Neural progenitor cell (in vitro differentiated cells): ENCODE measurements at regions not wholly inside any gene's neighbourhood (a gene's known extent, or its start where the extent isn't known, plus 50 kb on each side); places are given as distances from the start of the nearest gene placed in this dataset.

Experiments
- DNase-seq: peaks from one replicate; pipeline ENCODE4 v3.0.0-alpha.2; 2016; ENCODE audit warnings: low spot score
- H2AFZ ChIP-seq: fragments of 200-600 bp; sonication (generic); replicated peaks from 2 replicates; pipeline ENCODE4 v1.6.1; 2016; ENCODE audit warnings: antibody characterized with exemption
- H3F3A ChIP-seq: fragments of 200-600 bp; sonication (generic); 2 replicates; pipeline ENCODE4 v1.6.1; 2016; ENCODE audit warnings: antibody characterized with exemption, low read depth
- H3K27ac ChIP-seq: fragments of 200-600 bp; sonication (generic); 2 replicates; pipeline ENCODE4 v1.5.1; 2016; ENCODE audit warnings: mild to moderate bottlenecking
- H3K27me3 ChIP-seq: fragments of 200-600 bp; sonication (generic); 2 replicates; pipeline ENCODE4 v1.6.1; 2016; ENCODE audit warnings: mild to moderate bottlenecking, moderate library complexity
- H3K36me3 ChIP-seq: fragments of 200-600 bp; sonication (generic); 2 replicates; pipeline ENCODE4 v1.5.1; 2016
- H3K4me1 ChIP-seq: fragments of 200-600 bp; sonication (generic); 2 replicates; pipeline ENCODE4 v1.6.1; 2016; ENCODE audit warnings: mixed run types
- H3K4me2 ChIP-seq: fragments of 200-600 bp; sonication (generic); 2 replicates; pipeline ENCODE4 v1.6.1; 2016
- H3K4me3 ChIP-seq: fragments of 200-600 bp; sonication (generic); 2 replicates; pipeline ENCODE4 v1.5.1; 2016
- H3K79me2 ChIP-seq: fragments of 200-600 bp; sonication (generic); 2 replicates; pipeline ENCODE4 v1.6.1; 2016; ENCODE audit warnings: low read depth
- H3K9ac ChIP-seq: fragments of 200-600 bp; sonication (generic); 2 replicates; pipeline ENCODE4 v1.6.1; 2016
- H3K9me3 ChIP-seq: fragments of 200-600 bp; sonication (generic); 2 replicates; pipeline ENCODE4 v1.5.1; 2016; ENCODE audit warnings: low read depth
- H4K20me1 ChIP-seq: fragments of 200-600 bp; sonication (generic); 2 replicates; pipeline ENCODE4 v1.6.1; 2016; ENCODE audit warnings: low read depth
- H3K27ac Mint-ChIP-seq: 3 replicates; pipeline ENCODE4 v1.8.0; 2021; ENCODE audit warnings: mixed read lengths
- H3K27me3 Mint-ChIP-seq: 2 replicates; pipeline ENCODE4 v1.8.0; 2022; ENCODE audit warnings: low read depth, mild to moderate bottlenecking, inconsistent platforms, moderate library complexity, mixed read lengths; ENCODE audit not compliant: insufficient read depth
- H3K36me3 Mint-ChIP-seq: 3 replicates; pipeline ENCODE4 v1.8.0; 2021; ENCODE audit warnings: mixed read lengths
- H3K4me1 Mint-ChIP-seq: 3 replicates; pipeline ENCODE4 v1.8.0; 2021; ENCODE audit warnings: mixed read lengths
- H3K4me3 Mint-ChIP-seq: 3 replicates; pipeline ENCODE4 v1.8.0; 2021; ENCODE audit warnings: mild to moderate bottlenecking, moderate library complexity, mixed read lengths
- H3K9me3 Mint-ChIP-seq: 3 replicates; pipeline ENCODE4 v1.8.0; 2020; ENCODE audit warnings: mixed read lengths
- EZH2 ChIP-seq: fragments of 200-600 bp; sonication (generic); IDR thresholded peaks from 2 replicates; pipeline ENCODE4 v1.6.1; 2017; ENCODE audit warnings: antibody characterized with exemption, mild to moderate bottlenecking, moderate library complexity
- EZH2phosphoT487 ChIP-seq: fragments of 200-600 bp; sonication (generic); IDR thresholded peaks from 2 replicates; pipeline ENCODE4 v1.6.1; 2017; ENCODE audit warnings: antibody characterized with exemption
- TF ChIP-seq, protein P1 (sequence below): fragments of 200-600 bp; sonication (generic); IDR thresholded peaks from 2 replicates; pipeline ENCODE4 v1.5.1; 2017; ENCODE audit warnings: antibody characterized with exemption, mild to moderate bottlenecking

DNA sequence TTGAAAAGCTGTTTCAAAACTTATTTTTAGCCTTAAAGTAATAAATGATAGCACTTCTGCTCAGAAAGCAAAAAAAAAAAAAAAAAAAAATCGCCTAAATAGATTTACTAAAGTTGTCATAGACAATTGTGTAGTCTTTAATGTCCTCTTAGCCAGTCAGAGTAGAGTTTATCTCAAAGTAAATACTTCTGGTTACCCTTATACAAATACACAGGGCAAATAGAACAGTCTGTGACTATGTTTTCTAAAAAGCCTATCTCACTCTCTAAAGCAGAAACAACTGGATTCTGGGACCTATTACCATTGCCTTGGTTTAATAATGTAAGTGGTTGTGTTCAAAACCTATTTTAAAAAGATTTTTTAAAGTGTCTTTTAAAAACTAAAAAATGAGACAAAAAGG, 156.2 kb upstream of the THSD7A start:
- no peak for DNase-seq
- Histone ChIP-seq H3K27ac (no peak overlapping the region), H3K4me3 (no peak overlapping the region), H3K4me2 (no peak overlapping the region), H3K9ac (no peak overlapping the region), H4K20me1 (no peaks in the 10 kb centered on the region), H3K9me3 (no peaks in the 10 kb centered on the region), H3K79me2 (no peaks in the 10 kb centered on the region), H3K27me3 (no peaks in the 10 kb centered on the region), H3K4me1 (no peaks in the 10 kb centered on the region), H3K36me3 (no peaks in the 10 kb centered on the region), H2AFZ (no peak overlapping the region), H3F3A (no peaks in the 10 kb centered on the region)
- Mint-ChIP-seq H3K9me3 (no peaks in the 10 kb centered on the region), H3K27ac (no peak overlapping the region), H3K36me3 (no peaks in the 10 kb centered on the region), H3K27me3 (no peaks in the 10 kb centered on the region), H3K4me3 (no peak overlapping the region), H3K4me1 (no peaks in the 10 kb centered on the region)
- TF ChIP-seq, protein P1, sequence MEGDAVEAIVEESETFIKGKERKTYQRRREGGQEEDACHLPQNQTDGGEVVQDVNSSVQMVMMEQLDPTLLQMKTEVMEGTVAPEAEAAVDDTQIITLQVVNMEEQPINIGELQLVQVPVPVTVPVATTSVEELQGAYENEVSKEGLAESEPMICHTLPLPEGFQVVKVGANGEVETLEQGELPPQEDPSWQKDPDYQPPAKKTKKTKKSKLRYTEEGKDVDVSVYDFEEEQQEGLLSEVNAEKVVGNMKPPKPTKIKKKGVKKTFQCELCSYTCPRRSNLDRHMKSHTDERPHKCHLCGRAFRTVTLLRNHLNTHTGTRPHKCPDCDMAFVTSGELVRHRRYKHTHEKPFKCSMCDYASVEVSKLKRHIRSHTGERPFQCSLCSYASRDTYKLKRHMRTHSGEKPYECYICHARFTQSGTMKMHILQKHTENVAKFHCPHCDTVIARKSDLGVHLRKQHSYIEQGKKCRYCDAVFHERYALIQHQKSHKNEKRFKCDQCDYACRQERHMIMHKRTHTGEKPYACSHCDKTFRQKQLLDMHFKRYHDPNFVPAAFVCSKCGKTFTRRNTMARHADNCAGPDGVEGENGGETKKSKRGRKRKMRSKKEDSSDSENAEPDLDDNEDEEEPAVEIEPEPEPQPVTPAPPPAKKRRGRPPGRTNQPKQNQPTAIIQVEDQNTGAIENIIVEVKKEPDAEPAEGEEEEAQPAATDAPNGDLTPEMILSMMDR = no peak
- TF ChIP-seq EZH2 (no peak), EZH2phosphoT487 (no peak)

DNA sequence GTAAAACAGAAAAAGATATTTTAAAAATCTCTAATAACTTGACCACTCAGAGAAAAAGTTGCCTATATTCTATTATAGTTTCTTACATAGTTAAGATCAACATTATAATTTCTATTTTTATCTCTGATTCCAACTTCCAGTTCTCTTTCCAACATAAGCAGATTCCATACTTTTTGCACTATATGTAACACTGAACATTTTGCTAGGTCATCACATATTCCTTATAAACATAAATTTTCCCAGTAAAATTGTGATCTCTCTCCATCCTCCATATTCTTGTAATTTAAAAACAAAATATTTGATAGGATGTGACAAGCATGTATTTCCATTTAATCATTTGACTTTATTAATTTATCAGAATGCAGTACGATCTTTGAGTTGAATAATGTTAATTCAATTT, 170.4 kb upstream of the THSD7A start:
- Histone ChIP-seq H3K9ac (no peak overlapping the region), H4K20me1 (no peaks in the 10 kb centered on the region), H3K4me3 (no peak overlapping the region), H3K9me3 (no peaks in the 10 kb centered on the region), H3K36me3 (no peaks in the 10 kb centered on the region), H3K79me2 (no peaks in the 10 kb centered on the region), H3F3A (no peaks in the 10 kb centered on the region), H3K27me3 (no peaks in the 10 kb centered on the region), H3K4me2 (no peak overlapping the region), H2AFZ (no peak overlapping the region), H3K4me1 (no peaks in the 10 kb centered on the region), H3K27ac (no peak overlapping the region)
- H3K27me3 Mint-ChIP-seq = peaks cover 3% of the 10 kb centered on the region
- H3K9me3 Mint-ChIP-seq = no peaks in the 10 kb centered on the region
- peaks cover 3% of the 10 kb centered on the region for H3K4me1 Mint-ChIP-seq
- DNase-seq = no peak
- no peaks in the 10 kb centered on the region for H3K36me3 Mint-ChIP-seq
- TF ChIP-seq EZH2 (no peak), EZH2phosphoT487 (no peak)
- H3K27ac Mint-ChIP-seq = no peak overlapping the region
- no peak overlapping the region for H3K4me3 Mint-ChIP-seq

DNA sequence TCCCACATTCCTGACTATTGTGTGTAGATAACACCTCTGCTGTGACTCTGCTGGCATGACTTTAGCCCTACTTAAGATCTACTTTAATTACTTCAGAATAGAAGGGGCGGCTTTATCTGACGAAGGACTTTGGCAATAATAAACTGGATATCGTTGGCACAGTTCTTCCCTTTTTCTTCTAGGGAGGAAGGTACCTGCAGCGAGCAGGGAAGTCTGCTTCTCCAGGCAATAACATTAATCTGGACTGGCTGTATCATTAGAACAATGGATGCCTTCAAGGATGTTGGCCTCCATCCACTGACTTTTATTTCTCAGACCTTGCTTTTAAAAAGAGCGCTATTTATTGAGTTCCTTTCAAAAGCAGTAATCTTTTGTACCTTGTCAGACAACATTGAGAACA, 172.6 kb upstream of the THSD7A start:
- Mint-ChIP-seq H3K27ac (no peak overlapping the region), H3K9me3 (no peaks in the 10 kb centered on the region), H3K36me3 (no peaks in the 10 kb centered on the region), H3K4me1 (peaks cover 3% of the 10 kb centered on the region), H3K4me3 (no peak overlapping the region), H3K27me3 (peaks cover 3% of the 10 kb centered on the region)
- no peak overlapping the region for H3K4me3 ChIP-seq
- no peak overlapping the region for H3K9ac ChIP-seq
- H3K4me1 ChIP-seq = peaks cover 4% of the 10 kb centered on the region
- TF ChIP-seq EZH2 (no peak), EZH2phosphoT487 (no peak)
- TF ChIP-seq, protein P1 = no peak
- no peaks in the 10 kb centered on the region for H3K27me3 ChIP-seq
- H4K20me1 ChIP-seq = no peaks in the 10 kb centered on the region
- no peaks in the 10 kb centered on the region for H3F3A ChIP-seq
- DNase-seq = peak; percentile 16
- H3K9me3 ChIP-seq = no peaks in the 10 kb centered on the region
- H3K4me2 ChIP-seq = peak overlapping the region; percentile 7
- no peaks in the 10 kb centered on the region for H3K36me3 ChIP-seq
- H2AFZ ChIP-seq = no peak overlapping the region
- no peaks in the 10 kb centered on the region for H3K79me2 ChIP-seq
- no peak overlapping the region for H3K27ac ChIP-seq

DNA sequence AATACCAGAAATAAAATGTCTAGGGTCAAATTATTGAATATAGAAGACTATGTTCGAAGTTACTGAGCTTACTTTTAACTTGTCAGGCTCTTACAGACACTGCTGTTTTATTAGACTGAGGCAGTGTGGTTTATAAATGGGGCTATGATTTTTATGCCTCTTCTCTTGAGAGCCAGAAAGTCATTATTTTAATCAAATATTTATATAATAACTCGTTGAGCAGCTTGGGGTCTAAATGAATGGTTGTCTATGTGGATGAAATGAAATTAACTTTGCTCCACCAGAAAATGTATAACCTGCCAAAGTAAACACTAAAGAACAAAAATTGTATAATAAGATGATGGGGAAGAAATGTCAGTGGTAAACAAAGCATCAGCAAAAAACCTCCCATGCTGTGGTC, 175.6 kb upstream of the THSD7A start:
- H4K20me1 ChIP-seq = no peaks in the 10 kb centered on the region
- H3K4me1 ChIP-seq = peaks cover 4% of the 10 kb centered on the region
- H3F3A ChIP-seq = no peaks in the 10 kb centered on the region
- no peaks in the 10 kb centered on the region for H3K36me3 Mint-ChIP-seq
- H3K27me3 ChIP-seq = no peaks in the 10 kb centered on the region
- no peak overlapping the region for H3K27ac ChIP-seq
- no peak for DNase-seq
- no peak overlapping the region for H3K9ac ChIP-seq
- no peaks in the 10 kb centered on the region for H3K36me3 ChIP-seq
- no peaks in the 10 kb centered on the region for H3K79me2 ChIP-seq
- H3K4me1 Mint-ChIP-seq = peaks cover 3% of the 10 kb centered on the region
- H3K9me3 Mint-ChIP-seq = no peaks in the 10 kb centered on the region
- no peak overlapping the region for H3K4me3 Mint-ChIP-seq
- H2AFZ ChIP-seq = no peak overlapping the region
- H3K9me3 ChIP-seq = no peaks in the 10 kb centered on the region
- no peak for TF ChIP-seq EZH2phosphoT487
- TF ChIP-seq, protein P1 = no peak
- TF ChIP-seq EZH2 = no peak
- no peak overlapping the region for H3K4me2 ChIP-seq
- H3K27ac Mint-ChIP-seq = no peak overlapping the region
- H3K27me3 Mint-ChIP-seq = peaks cover 3% of the 10 kb centered on the region
- H3K4me3 ChIP-seq = no peak overlapping the region
